PFSK-1 (cell line): ENCODE measurements at regions not wholly inside any gene's neighbourhood (a gene's known extent, or its start where the extent isn't known, plus 50 kb on each side); places are given as distances from the start of the nearest gene placed in this dataset.

Source experiments
- POLR2AphosphoS5 ChIP-seq: IDR thresholded peaks from 2 replicates; pipeline ENCODE4 v1.6.1; 2012; ENCODE audit warnings: low read depth, mild to moderate bottlenecking, control low read depth, low read length, moderate library complexity
- REST ChIP-seq, 2 experiments: IDR thresholded peaks; 2 replicates each; pipeline versions ENCODE4 v1.6.1 to v1.8.0; 2011 to 2012; ENCODE audit warnings: low read depth in 2 of 2, low read length in 2 of 2, control low read depth in 1 of 2, inconsistent platforms in 1 of 2, mild to moderate bottlenecking in 1 of 2, moderate library complexity in 1 of 2; ENCODE audit not compliant: insufficient read depth in 1 of 2
- TAF1 ChIP-seq: IDR thresholded peaks from 2 replicates; pipeline ENCODE4 v1.6.1; 2012; ENCODE audit warnings: low read length, control low read depth, borderline replicate concordance; ENCODE audit not compliant: insufficient read depth

- TF ChIP-seq REST (IDR thresholded peaks at IDR 0.05; ENCODE audit: insufficient read depth in 1 of 2, low read depth in 2 of 2, low read length in 2 of 2): no peak
- no peak for TF ChIP-seq TAF1
- no peak for TF ChIP-seq POLR2AphosphoS5
Observed at GRCh38 chr13:90287521-90287920, 1060.0 kb upstream of the MIR17HG start.
